CD4-positive, alpha-beta T cell treated with Interleukin-21 for 1 hour (primary cell): ENCODE measurements at regions not wholly inside any gene's neighbourhood (a gene's known extent, or its start where the extent isn't known, plus 50 kb on each side); places are given as distances from the start of the nearest gene placed in this dataset.

Experiments used
- DNase-seq: peaks from one replicate; pipeline ENCODE4 v3.0.0-alpha.2; 2020

GRCh38 chr18:47530695-47531094, 279.2 kb upstream of the SKOR2 start:
- no peak for DNase-seq

GRCh38 chr18:47528343-47528742, 276.9 kb upstream of the SKOR2 start:
- DNase-seq: no peak

GRCh38 chr18:47526147-47526546, 274.7 kb upstream of the SKOR2 start:
- DNase-seq: no peak

GRCh38 chr18:47522359-47522758, 270.9 kb upstream of the SKOR2 start:
- DNase-seq: no peak

- DNase-seq: no peak
Observed at GRCh38 chr18:47520263-47520662, 268.8 kb upstream of the SKOR2 start.

- DNase-seq: no peak
Observed at GRCh38 chr18:47519706-47520105, 268.2 kb upstream of the SKOR2 start.

- DNase-seq: no peak
Observed at GRCh38 chr18:47519277-47519676, 267.8 kb upstream of the SKOR2 start.

GRCh38 chr18:47513614-47514013, 262.2 kb upstream of the SKOR2 start:
- no peak for DNase-seq

GRCh38 chr18:47512726-47513435, 261.4 kb upstream of the SKOR2 start:
- no peak for DNase-seq

- no peak for DNase-seq
Observed at GRCh38 chr18:47512056-47512455, 260.6 kb upstream of the SKOR2 start.

GRCh38 chr18:47510831-47511230, 259.4 kb upstream of the SKOR2 start:
- no peak for DNase-seq

GRCh38 chr18:47507651-47508050, 256.2 kb upstream of the SKOR2 start:
- DNase-seq: no peak

GRCh38 chr18:47506897-47507296, 255.4 kb upstream of the SKOR2 start:
- no peak for DNase-seq

- DNase-seq: no peak
Observed at GRCh38 chr18:47501946-47502345, 250.5 kb upstream of the SKOR2 start.

- no peak for DNase-seq
Observed at GRCh38 chr18:47500930-47501329, 249.5 kb upstream of the SKOR2 start.

GRCh38 chr18:47492691-47493090, 241.2 kb upstream of the SKOR2 start:
- DNase-seq: no peak

GRCh38 chr18:47490882-47491281, 239.4 kb upstream of the SKOR2 start:
- DNase-seq: no peak

GRCh38 chr18:47485221-47485797, 233.8 kb upstream of the SKOR2 start:
- DNase-seq: no peak

- DNase-seq: no peak
Observed at GRCh38 chr18:47484068-47484467, 232.6 kb upstream of the SKOR2 start.

- no peak for DNase-seq
Observed at GRCh38 chr18:47480166-47480565, 228.7 kb upstream of the SKOR2 start.

- no peak for DNase-seq
Observed at GRCh38 chr18:47471784-47472183, 220.3 kb upstream of the SKOR2 start.

- no peak for DNase-seq
Observed at GRCh38 chr18:47470941-47471340, 219.5 kb upstream of the SKOR2 start.

GRCh38 chr18:47469576-47469975, 218.1 kb upstream of the SKOR2 start:
- DNase-seq: no peak

GRCh38 chr18:47461977-47462376, 210.5 kb upstream of the SKOR2 start:
- no peak for DNase-seq

- no peak for DNase-seq
Observed at GRCh38 chr18:47461406-47461948, 210.0 kb upstream of the SKOR2 start.
